OCI-LY7 (cell line): ENCODE measurements at regions not wholly inside any gene's neighbourhood (a gene's known extent, or its start where the extent isn't known, plus 50 kb on each side); places are given as distances from the start of the nearest gene placed in this dataset.

Experiments used
- EZH2phosphoT487 ChIP-seq: fragments of 200-600 bp; sonication (generic); IDR thresholded peaks from 2 replicates; pipeline ENCODE4 v1.6.1; 2018; ENCODE audit warnings: low read depth, borderline replicate concordance, mild to moderate bottlenecking, mixed run types, antibody characterized with exemption, low read length, moderate library complexity, mixed read lengths
- TF ChIP-seq, protein P1 (sequence below): fragments of 200-600 bp; sonication (generic); conservative IDR thresholded peaks from 2 replicates; pipeline ENCODE4 v1.5.1; 2014; ENCODE audit warnings: mild to moderate bottlenecking, antibody characterized with exemption, low read length, moderate library complexity, mixed read lengths

DNA sequence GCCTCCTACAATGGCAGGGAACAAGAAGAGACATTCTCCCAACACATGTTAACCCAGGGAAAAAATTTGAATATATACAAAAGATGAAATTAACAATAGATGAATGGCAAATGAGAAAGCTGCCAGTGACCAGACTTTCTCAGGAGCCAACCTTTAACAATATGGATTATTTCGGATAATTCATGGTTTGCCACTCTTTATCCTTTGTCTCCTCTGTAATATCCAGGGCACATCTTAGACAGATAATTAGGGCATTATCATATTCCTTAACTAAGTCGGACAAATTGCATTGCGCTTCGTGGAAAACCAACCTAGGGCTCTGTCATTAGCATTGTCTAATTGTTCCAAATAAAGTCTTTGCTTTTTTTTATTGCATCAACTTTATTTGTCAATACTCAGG is 97.3 kb downstream of the CDCA7 start:
- TF ChIP-seq EZH2phosphoT487 = no peak
- TF ChIP-seq, protein P1, sequence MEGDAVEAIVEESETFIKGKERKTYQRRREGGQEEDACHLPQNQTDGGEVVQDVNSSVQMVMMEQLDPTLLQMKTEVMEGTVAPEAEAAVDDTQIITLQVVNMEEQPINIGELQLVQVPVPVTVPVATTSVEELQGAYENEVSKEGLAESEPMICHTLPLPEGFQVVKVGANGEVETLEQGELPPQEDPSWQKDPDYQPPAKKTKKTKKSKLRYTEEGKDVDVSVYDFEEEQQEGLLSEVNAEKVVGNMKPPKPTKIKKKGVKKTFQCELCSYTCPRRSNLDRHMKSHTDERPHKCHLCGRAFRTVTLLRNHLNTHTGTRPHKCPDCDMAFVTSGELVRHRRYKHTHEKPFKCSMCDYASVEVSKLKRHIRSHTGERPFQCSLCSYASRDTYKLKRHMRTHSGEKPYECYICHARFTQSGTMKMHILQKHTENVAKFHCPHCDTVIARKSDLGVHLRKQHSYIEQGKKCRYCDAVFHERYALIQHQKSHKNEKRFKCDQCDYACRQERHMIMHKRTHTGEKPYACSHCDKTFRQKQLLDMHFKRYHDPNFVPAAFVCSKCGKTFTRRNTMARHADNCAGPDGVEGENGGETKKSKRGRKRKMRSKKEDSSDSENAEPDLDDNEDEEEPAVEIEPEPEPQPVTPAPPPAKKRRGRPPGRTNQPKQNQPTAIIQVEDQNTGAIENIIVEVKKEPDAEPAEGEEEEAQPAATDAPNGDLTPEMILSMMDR = no peak
